H9 (cell line): ENCODE measurements at regions not wholly inside any gene's neighbourhood (a gene's known extent, or its start where the extent isn't known, plus 50 kb on each side); places are given as distances from the start of the nearest gene placed in this dataset.

Experiments used
- DNase-seq: peaks from one replicate; pipeline ENCODE4 v3.0.0-alpha.2; 2017
- H2AFZ ChIP-seq: one replicate; pipeline ENCODE4 v1.6.1; 2013; ENCODE audit warnings: mild to moderate bottlenecking, low read length, control low read depth, moderate library complexity
- H2AK5ac ChIP-seq: 2 replicates; pipeline ENCODE4 v1.6.1; 2013; ENCODE audit warnings: low read length, control low read depth, mixed read lengths; ENCODE audit not compliant: insufficient read length
- H2BK120ac ChIP-seq: one replicate; pipeline ENCODE4 v1.6.1; 2013; ENCODE audit warnings: low read depth, mild to moderate bottlenecking, low read length, control low read depth, inconsistent platforms; ENCODE audit not compliant: poor library complexity, severe bottlenecking
- H2BK12ac ChIP-seq: 2 replicates; pipeline ENCODE4 v1.6.1; 2013; ENCODE audit warnings: low read length, control low read depth, mixed read lengths, low read depth; ENCODE audit not compliant: insufficient read length
- H2BK15ac ChIP-seq: 2 replicates; pipeline ENCODE4 v1.6.1; 2013; ENCODE audit warnings: low read depth, low read length, control low read depth
- H2BK20ac ChIP-seq: one replicate; pipeline ENCODE4 v1.6.1; 2013; ENCODE audit warnings: low read depth, mild to moderate bottlenecking, low read length, control low read depth, inconsistent platforms; ENCODE audit not compliant: poor library complexity, severe bottlenecking
- H2BK5ac ChIP-seq: 2 replicates; pipeline ENCODE4 v1.6.1; 2013; ENCODE audit warnings: low read length, control low read depth, mixed read lengths; ENCODE audit not compliant: insufficient read length
- H3K14ac ChIP-seq: 2 replicates; pipeline ENCODE4 v1.6.1; 2013; ENCODE audit warnings: low read length, control low read depth; ENCODE audit not compliant: insufficient read depth
- H3K18ac ChIP-seq: 2 replicates; pipeline ENCODE4 v1.6.1; 2013; ENCODE audit warnings: low read depth, mild to moderate bottlenecking, mixed read lengths, low read length, control low read depth; ENCODE audit not compliant: insufficient read length
- H3K23ac ChIP-seq: 2 replicates; pipeline ENCODE4 v1.6.1; 2013; ENCODE audit warnings: low read length, control low read depth, mixed read lengths, low read depth; ENCODE audit not compliant: insufficient read length
- H3K23me2 ChIP-seq: 2 replicates; pipeline ENCODE4 v1.6.1; 2013; ENCODE audit warnings: low read depth, mild to moderate bottlenecking, mixed read lengths, low read length, control low read depth; ENCODE audit not compliant: insufficient read length, poor library complexity, severe bottlenecking
- H3K27ac ChIP-seq: 2 replicates; pipeline ENCODE4 v1.5.1; 2013; ENCODE audit warnings: low read length, control low read depth, mixed read lengths, low read depth; ENCODE audit not compliant: insufficient read length
- H3K27me3 ChIP-seq: 2 replicates; pipeline ENCODE4 v1.6.1; 2013; ENCODE audit warnings: low read length, control low read depth, inconsistent platforms; ENCODE audit not compliant: insufficient read depth
- H3K4ac ChIP-seq: 2 replicates; pipeline ENCODE4 v1.6.1; 2013; ENCODE audit warnings: low read depth, mild to moderate bottlenecking, control low read depth, inconsistent platforms, low read length, moderate library complexity
- H3K4me1 ChIP-seq: 2 replicates; pipeline ENCODE4 v1.6.1; 2013; ENCODE audit warnings: low read length, control low read depth, inconsistent platforms; ENCODE audit not compliant: insufficient read depth
- H3K4me2 ChIP-seq: 2 replicates; pipeline ENCODE4 v1.6.1; 2013; ENCODE audit warnings: low read length, control low read depth, mixed read lengths; ENCODE audit not compliant: insufficient read length, insufficient read depth
- H3K56ac ChIP-seq: 2 replicates; pipeline ENCODE4 v1.6.1; 2013; ENCODE audit warnings: low read depth, mild to moderate bottlenecking, mixed read lengths, low read length, control low read depth; ENCODE audit not compliant: insufficient read length
- H3K79me1 ChIP-seq: 2 replicates; pipeline ENCODE4 v1.6.1; 2013; ENCODE audit warnings: low read depth, mild to moderate bottlenecking, moderate library complexity, low read length, control low read depth, inconsistent platforms; ENCODE audit not compliant: insufficient read depth, poor library complexity, severe bottlenecking
- H3K79me2 ChIP-seq: 2 replicates; pipeline ENCODE4 v1.6.1; 2013; ENCODE audit warnings: low read length, control low read depth, inconsistent platforms; ENCODE audit not compliant: insufficient read depth
- H3K9ac ChIP-seq: 2 replicates; pipeline ENCODE4 v1.6.1; 2013; ENCODE audit warnings: low read length, control low read depth, mixed read lengths; ENCODE audit not compliant: insufficient read length; ENCODE audit errors: extremely low read depth
- H3K9me3 ChIP-seq: one replicate; pipeline ENCODE4 v1.6.1; 2013; ENCODE audit warnings: low read depth, low read length, inconsistent platforms; ENCODE audit not compliant: control insufficient read depth
- H3T11ph ChIP-seq: one replicate; pipeline ENCODE4 v1.6.1; 2013; ENCODE audit warnings: mild to moderate bottlenecking, low read length, control low read depth, inconsistent platforms
- H4K20me1 ChIP-seq: one replicate; pipeline ENCODE4 v1.6.1; 2013; ENCODE audit not compliant: control insufficient read depth, insufficient read length, insufficient read depth
- H4K5ac ChIP-seq: 2 replicates; pipeline ENCODE4 v1.6.1; 2013; ENCODE audit warnings: low read depth, mild to moderate bottlenecking, mixed read lengths, low read length, control low read depth; ENCODE audit not compliant: insufficient read length
- H4K8ac ChIP-seq: replicated peaks from 2 replicates; pipeline ENCODE4 v1.6.1; 2013; ENCODE audit warnings: low read length, control low read depth, mixed read lengths, low read depth; ENCODE audit not compliant: insufficient read length
- H4K91ac ChIP-seq: 2 replicates; pipeline ENCODE4 v1.6.1; 2013; ENCODE audit warnings: low read depth, mild to moderate bottlenecking, moderate library complexity, mixed read lengths, low read length, control low read depth; ENCODE audit not compliant: insufficient read length
- H3K27ac Mint-ChIP-seq, 3 experiments: 2 replicates in 2 of 3; 3 replicates in 1 of 3; pipeline ENCODE4 v1.8.0; 2020 to 2021; ENCODE audit warnings: mixed read lengths in 3 of 3, mild to moderate bottlenecking in 1 of 3, moderate library complexity in 1 of 3
- H3K27me3 Mint-ChIP-seq: 2 replicates; pipeline ENCODE4 v1.8.0; 2021; ENCODE audit warnings: low read depth, mild to moderate bottlenecking, moderate library complexity, mixed read lengths
- H3K36me3 Mint-ChIP-seq, 3 experiments: 2 replicates in 2 of 3; 3 replicates in 1 of 3; pipeline ENCODE4 v1.8.0; 2020 to 2021; ENCODE audit warnings: low read depth in 3 of 3, mixed read lengths in 3 of 3; ENCODE audit not compliant: insufficient read depth in 1 of 3
- H3K4me1 Mint-ChIP-seq, 2 experiments: 2 replicates each; pipeline ENCODE4 v1.8.0; 2020; ENCODE audit warnings: mixed read lengths in 2 of 2
- H3K4me3 Mint-ChIP-seq, 2 experiments: 2 replicates in 1 of 2; 3 replicates in 1 of 2; pipeline ENCODE4 v1.8.0; 2020 to 2021; ENCODE audit warnings: mild to moderate bottlenecking in 2 of 2, mixed read lengths in 2 of 2, moderate library complexity in 1 of 2
- H3K9me3 Mint-ChIP-seq, 2 experiments: 2 replicates in 1 of 2; 3 replicates in 1 of 2; pipeline ENCODE4 v1.8.0; 2020; ENCODE audit warnings: mild to moderate bottlenecking in 2 of 2, mixed read lengths in 2 of 2, moderate library complexity in 1 of 2
- CTCF ChIP-seq: fragments of 200-600 bp; sonication (generic); conservative IDR thresholded peaks from 3 replicates; pipeline ENCODE4 v1.8.0; 2021; ENCODE audit warnings: antibody characterized with exemption, mild to moderate bottlenecking

DNA sequence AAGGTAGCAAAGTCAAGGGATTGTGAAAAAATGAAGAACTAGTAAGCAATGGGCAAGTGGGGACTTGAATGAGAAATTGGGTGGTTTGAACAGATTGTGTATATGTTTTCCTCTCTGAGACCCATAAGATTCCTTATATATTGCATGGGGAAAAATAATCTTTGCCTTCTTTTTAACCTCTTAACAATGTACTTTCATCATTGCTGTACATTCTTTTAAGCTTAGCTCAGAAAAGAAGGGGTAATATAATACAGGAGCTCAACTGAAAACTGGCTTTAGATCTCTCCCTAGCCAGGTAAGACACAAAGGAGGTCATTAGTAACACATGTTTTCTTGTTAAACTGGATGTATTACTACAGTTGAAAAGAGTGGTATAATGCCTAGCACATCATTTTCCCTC, 287.2 kb downstream of the RNF144B start:
- no peaks in the 10 kb centered on the region for H3K79me1 ChIP-seq
- no peaks in the 10 kb centered on the region for H4K20me1 ChIP-seq
- no peaks in the 10 kb centered on the region for H3K9me3 ChIP-seq
- Mint-ChIP-seq H3K9me3 (no peaks in the 10 kb centered on the region), H3K4me3 (no peak overlapping the region), H3K4me1 (no peaks in the 10 kb centered on the region), H3K27ac (no peak overlapping the region), H3K27me3 (no peaks in the 10 kb centered on the region), H3K36me3 (no peaks in the 10 kb centered on the region)
- no peak overlapping the region for H3K4ac ChIP-seq
- H3K23ac ChIP-seq = no peak overlapping the region
- H3K4me1 ChIP-seq = no peaks in the 10 kb centered on the region
- no peak overlapping the region for H3K9ac ChIP-seq
- H3T11ph ChIP-seq = no peak overlapping the region
- TF ChIP-seq CTCF = no peak
- H2AK5ac ChIP-seq = no peak overlapping the region
- H3K79me2 ChIP-seq = no peaks in the 10 kb centered on the region
- H3K18ac ChIP-seq = no peak overlapping the region
- H2AFZ ChIP-seq = no peak overlapping the region
- H3K23me2 ChIP-seq = no peaks in the 10 kb centered on the region
- H2BK20ac ChIP-seq = no peak overlapping the region
- H2BK12ac ChIP-seq = no peak overlapping the region
- H3K27me3 ChIP-seq = no peaks in the 10 kb centered on the region
- no peak overlapping the region for H2BK15ac ChIP-seq
- no peak for DNase-seq
- H3K56ac ChIP-seq = no peak overlapping the region
- no peak overlapping the region for H3K4me2 ChIP-seq
- no peak overlapping the region for H4K5ac ChIP-seq
- H3K14ac ChIP-seq = no peak overlapping the region
- no peak overlapping the region for H3K27ac ChIP-seq
- H2BK5ac ChIP-seq = no peak overlapping the region
- no peak overlapping the region for H4K8ac ChIP-seq
- no peak overlapping the region for H4K91ac ChIP-seq
- no peak overlapping the region for H2BK120ac ChIP-seq
